ENCODE measurements at regions not wholly inside any gene's neighbourhood (a gene's known extent, or its start where the extent isn't known, plus 50 kb on each side); places are given as distances from the start of the nearest gene placed in this dataset.

- H3K27ac ChIP-seq (ENCODE audit: control insufficient read depth, insufficient read depth) = no peak overlapping the region
- in situ Hi-C loops (cut with MboI) (no loop called here), intact Hi-C loops (cut with micrococcal nuclease; ENCODE audit: unreplicated experiment) (no loop called here)
- ChIA-PET RAD21 (ENCODE audit: unreplicated experiment) (no interaction called here), SMC1A (ENCODE audit: uncharacterized antibody, unreplicated experiment) (interaction anchor here (0.8 to 1.2 kb wide), 2 partner anchors 9 to 383 kb away, joined by 3 read pairs; no protein-coding TSS in a partner anchor), CTCF (interaction anchor here (0.6 to 1.4 kb wide), 2 partner anchors 227 to 874 kb away, joined by 4 to 6 read pairs; partner anchors contain the start of gene ENO4), POLR2A (no interaction called here)
- no peak overlapping the region for H3K4me3 ChIP-seq
- H3K79me2 ChIP-seq (ENCODE audit: control insufficient read depth, insufficient read depth, low read length) = no peaks in the 10 kb centered on the region
- no peak overlapping the region for H3K9ac ChIP-seq (ENCODE audit: control insufficient read depth, insufficient read depth, low read length)
- H3K36me3 ChIP-seq (ENCODE audit: control insufficient read depth in 2 of 2, insufficient read depth in 2 of 2, low read length in 1 of 2) = no peaks in the 10 kb centered on the region
- peaks cover 2 to 6% of the 10 kb centered on the region in 2 experiments; a peak in 2 of 4 replicates for H3K27me3 ChIP-seq (replicated peaks in 1 of 2; ENCODE audit: control insufficient read depth in 2 of 2, insufficient read depth in 2 of 2, low read length in 1 of 2)
- TF ChIP-seq NFYB (IDR thresholded peaks at IDR 0.05; ENCODE audit: insufficient read depth, low read depth, low read length) = no peak
- TF ChIP-seq BACH1 (IDR thresholded peaks at IDR 0.05; ENCODE audit: borderline replicate concordance) = no peak
- no peak for TF ChIP-seq SUZ12 (IDR thresholded peaks at IDR 0.05; ENCODE audit: unreplicated experiment)
- no peak for TF ChIP-seq GATAD2B (conservative IDR thresholded peaks at IDR 0.05; ENCODE audit: low read depth)
- no peak for TF ChIP-seq SREBF1 (IDR thresholded peaks at IDR 0.05; ENCODE audit: low read length)
- TF ChIP-seq RAD21 (IDR thresholded peaks at IDR 0.05; ENCODE audit: insufficient read depth, low read depth, low read length) = no peak
- no peak for TF ChIP-seq RUNX3 (IDR thresholded peaks at IDR 0.05; ENCODE audit: low read length)
- no peak for TF ChIP-seq IKZF2 (IDR thresholded peaks at IDR 0.05)
- TF ChIP-seq ZBTB33 (IDR thresholded peaks at IDR 0.05) = no peak
- no peak for TF ChIP-seq NFYA (IDR thresholded peaks at IDR 0.05; ENCODE audit: borderline replicate concordance, low read depth, low read length)
- no peak for TF ChIP-seq NRF1 (conservative IDR thresholded peaks at IDR 0.05; ENCODE audit: low read depth, low read length)
- ATAC-seq (no peak), FAIRE-seq (no peak), DNase-seq (ENCODE audit: low read depth, low spot score) (no peak)
- no peak overlapping the region for H2AFZ ChIP-seq (ENCODE audit: control insufficient read depth, low read depth, low read length)
- H3K4me1 ChIP-seq (ENCODE audit: control insufficient read depth, insufficient read depth, low read length) = no peaks in the 10 kb centered on the region
- no peak overlapping the region for H3K4me2 ChIP-seq (ENCODE audit: control insufficient read depth, insufficient read depth)
- 0% methylated on average over 4 of the region's 4 CpGs for WGBS (ENCODE audit: insufficient coverage, insufficient replicate concordance, low lambda C conversion rate, missing lambda C conversion rate)
- H3K9me3 ChIP-seq (replicated peaks; ENCODE audit: control insufficient read depth, insufficient read depth, low read length) = no peaks in the 10 kb centered on the region; the same call in 2 of the 3 replicates
- BruUV-seq (replicated peaks) = no TSS peak
- no peaks in the 10 kb centered on the region for H4K20me1 ChIP-seq (ENCODE audit: control insufficient read depth, insufficient read depth)
These were observed 180.8 kb downstream of the EMX2 start for GRCh38 chr10:117723343-117723742.

All from GM12878 (cell line).